ENCODE measurements at regions not wholly inside any gene's neighbourhood (a gene's known extent, or its start where the extent isn't known, plus 50 kb on each side); places are given as distances from the start of the nearest gene placed in this dataset.
A peak's percentile ranks its signal among the peaks of the same experiment; 100 is the strongest.

DNA sequence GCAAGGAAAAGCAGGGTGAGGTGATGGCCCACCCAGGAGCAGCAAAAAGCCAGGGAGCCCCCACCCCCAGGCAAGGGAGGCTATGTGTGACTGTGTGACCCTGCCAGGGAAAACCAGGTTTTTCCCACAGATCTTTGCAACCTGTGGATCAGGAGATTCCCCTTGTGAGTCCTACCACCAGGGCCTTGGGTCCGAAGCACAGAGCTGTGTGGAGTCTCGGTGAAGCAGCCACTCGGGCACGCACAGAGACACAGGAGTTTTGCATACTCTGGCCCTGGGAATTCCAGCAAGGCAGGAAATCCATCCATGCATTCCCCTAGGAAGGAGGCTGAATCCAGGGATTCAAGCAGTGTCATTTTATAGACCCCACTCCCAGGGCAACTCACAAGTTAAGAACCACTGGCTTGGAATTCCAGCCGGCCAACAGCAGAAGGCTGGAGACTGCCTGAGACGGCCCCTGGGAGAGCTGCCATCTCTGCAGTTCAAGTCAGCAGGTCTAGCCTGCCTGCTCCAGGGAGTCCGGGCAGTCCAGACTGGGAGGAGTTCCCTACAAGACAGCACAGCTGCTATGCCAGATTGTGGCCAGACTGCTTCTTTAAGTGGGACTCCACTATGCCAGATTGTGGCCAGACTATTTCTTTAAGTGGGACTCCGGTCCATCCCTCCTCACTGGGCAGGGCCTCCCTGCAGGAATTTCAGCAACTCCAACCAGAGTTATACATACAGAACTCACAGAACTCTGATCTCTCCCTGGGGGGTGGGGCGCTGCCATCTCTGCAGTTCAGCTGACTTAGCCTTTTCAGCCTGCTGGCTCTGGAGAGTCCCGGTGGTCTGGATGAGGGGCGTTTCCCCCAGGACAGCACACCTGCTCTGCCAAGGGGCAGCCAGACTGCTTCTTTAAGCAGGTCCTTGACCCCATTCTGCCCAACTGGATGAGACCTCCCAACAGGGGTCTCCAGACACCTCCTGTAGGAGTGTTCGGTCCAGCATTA is 85.1 kb upstream of the ADAD1 start:
- H3K4me3 ChIP-seq (replicated peaks in 1 of 2; ENCODE audit: low read depth in 2 of 2, low read length in 2 of 2), result no peak overlapping the region
- no peak for DNase-seq (ENCODE audit: low read depth in 2 of 2)
- TF ChIP-seq, protein P1, sequence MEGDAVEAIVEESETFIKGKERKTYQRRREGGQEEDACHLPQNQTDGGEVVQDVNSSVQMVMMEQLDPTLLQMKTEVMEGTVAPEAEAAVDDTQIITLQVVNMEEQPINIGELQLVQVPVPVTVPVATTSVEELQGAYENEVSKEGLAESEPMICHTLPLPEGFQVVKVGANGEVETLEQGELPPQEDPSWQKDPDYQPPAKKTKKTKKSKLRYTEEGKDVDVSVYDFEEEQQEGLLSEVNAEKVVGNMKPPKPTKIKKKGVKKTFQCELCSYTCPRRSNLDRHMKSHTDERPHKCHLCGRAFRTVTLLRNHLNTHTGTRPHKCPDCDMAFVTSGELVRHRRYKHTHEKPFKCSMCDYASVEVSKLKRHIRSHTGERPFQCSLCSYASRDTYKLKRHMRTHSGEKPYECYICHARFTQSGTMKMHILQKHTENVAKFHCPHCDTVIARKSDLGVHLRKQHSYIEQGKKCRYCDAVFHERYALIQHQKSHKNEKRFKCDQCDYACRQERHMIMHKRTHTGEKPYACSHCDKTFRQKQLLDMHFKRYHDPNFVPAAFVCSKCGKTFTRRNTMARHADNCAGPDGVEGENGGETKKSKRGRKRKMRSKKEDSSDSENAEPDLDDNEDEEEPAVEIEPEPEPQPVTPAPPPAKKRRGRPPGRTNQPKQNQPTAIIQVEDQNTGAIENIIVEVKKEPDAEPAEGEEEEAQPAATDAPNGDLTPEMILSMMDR (IDR thresholded peaks at IDR 0.05; ENCODE audit: low read depth, low read length), result no peak

DNA sequence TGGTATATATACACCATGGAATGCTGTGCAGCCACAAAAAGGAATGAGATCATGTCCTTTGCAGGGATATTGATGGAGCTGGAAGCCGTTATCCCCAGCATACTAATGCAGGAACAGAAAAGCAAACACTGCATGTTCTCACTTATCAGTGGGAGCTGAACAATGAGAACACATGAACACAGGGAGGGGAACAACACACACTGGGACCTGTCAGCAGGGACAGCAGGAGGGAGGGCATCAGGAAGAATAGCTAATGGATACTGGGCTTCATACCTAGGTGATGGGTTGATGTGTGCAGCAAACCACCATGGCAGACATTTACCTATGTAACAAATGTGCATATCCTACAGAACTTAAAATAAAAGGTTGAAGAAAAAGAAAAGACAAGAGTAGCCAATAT is 81.1 kb upstream of the ADAD1 start:
- H3K4me3 ChIP-seq (replicated peaks in 1 of 2; ENCODE audit: low read depth in 2 of 2, low read length in 2 of 2), result no peak overlapping the region
- TF ChIP-seq, protein P1 (IDR thresholded peaks at IDR 0.05; ENCODE audit: low read depth, low read length), result no peak
- DNase-seq (ENCODE audit: low read depth in 2 of 2), result no peak

DNA sequence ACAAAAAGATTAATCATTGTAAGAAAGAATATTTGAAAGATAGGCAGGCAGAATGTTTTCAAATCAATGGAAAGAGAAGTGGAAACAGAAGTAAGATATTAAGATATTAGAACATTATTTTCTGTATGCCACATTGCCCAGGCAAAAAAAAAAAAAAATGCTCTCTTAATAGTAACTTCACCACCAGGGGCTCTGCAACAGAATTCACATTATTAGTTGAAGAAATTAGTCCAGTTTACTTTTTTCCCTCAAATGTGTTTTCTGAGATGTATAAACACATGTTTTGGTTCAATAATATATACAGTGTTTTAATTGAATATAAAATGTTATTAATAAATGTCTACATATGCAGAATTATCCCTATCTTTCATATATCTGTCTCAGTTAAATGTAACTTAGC is 78.0 kb upstream of the ADAD1 start:
- TF ChIP-seq, protein P1 (IDR thresholded peaks at IDR 0.05; ENCODE audit: low read depth, low read length), result peak; percentile 37
- H3K4me3 ChIP-seq (replicated peaks in 1 of 2; ENCODE audit: low read depth in 2 of 2, low read length in 2 of 2), result no peak overlapping the region
- DNase-seq (ENCODE audit: low read depth in 2 of 2), result peak in 1 of 2 donors; percentile 5

DNA sequence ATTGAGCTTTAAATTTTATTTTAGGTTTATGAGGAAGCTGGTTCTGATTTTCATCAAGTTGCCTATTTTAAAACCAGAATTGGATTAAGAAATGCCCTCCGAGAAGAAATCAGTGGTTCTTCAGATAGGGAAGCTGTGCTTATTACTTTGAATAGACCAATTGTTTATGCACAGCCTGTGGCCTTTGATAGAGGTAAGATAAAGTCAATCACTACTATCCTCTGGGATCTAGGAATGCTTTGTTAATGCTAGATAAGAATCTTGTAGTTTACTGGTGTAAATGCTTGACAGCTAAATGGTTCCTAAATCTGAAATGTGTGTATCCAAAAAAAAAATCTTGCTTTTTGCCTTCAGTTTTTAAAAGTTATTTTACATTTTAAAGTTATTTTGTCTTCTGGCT is 73.0 kb upstream of the ADAD1 start:
- TF ChIP-seq, protein P1 (IDR thresholded peaks at IDR 0.05; ENCODE audit: low read depth, low read length), result no peak
- no peak for DNase-seq (ENCODE audit: low read depth in 2 of 2)
- H3K4me3 ChIP-seq (replicated peaks in 1 of 2; ENCODE audit: low read depth in 2 of 2, low read length in 2 of 2), result no peak overlapping the region

DNA sequence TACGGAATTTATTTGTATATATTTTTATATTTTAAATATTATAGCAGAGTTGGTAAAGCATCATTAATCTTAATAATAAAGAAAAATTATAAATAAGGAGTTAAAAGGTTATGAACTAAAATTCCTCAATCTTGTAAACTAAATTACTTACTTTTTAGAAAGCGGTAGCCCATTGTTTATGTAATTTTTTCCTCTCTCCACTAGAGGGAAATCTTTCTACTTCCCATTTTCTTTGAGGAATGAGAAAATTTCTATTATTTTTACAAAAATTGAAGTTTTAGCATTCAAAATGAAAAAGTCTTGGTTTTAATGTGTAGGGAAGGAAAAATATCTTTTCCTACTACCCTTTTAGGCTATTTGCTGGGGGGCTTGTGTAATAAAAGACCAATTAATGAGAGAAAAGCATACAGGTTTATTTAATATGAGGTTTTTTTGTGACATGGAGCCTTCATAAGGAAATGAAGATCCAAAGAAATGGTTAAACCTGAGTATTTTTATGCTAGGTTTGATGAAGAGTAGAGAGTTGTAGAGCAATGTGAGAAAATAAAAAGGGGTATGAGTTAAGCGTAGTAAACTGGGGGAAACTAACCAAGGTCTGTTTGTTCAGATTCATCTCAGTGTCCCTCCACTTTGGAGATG is 68.7 kb upstream of the ADAD1 start:
- TF ChIP-seq, protein P1 (IDR thresholded peaks at IDR 0.05; ENCODE audit: low read depth, low read length), result peak; percentile 47
- peak; percentile 31 to 37 for DNase-seq (ENCODE audit: low read depth in 2 of 2)
- no peak overlapping the region for H3K4me3 ChIP-seq (replicated peaks in 1 of 2; ENCODE audit: low read depth in 2 of 2, low read length in 2 of 2)

DNA sequence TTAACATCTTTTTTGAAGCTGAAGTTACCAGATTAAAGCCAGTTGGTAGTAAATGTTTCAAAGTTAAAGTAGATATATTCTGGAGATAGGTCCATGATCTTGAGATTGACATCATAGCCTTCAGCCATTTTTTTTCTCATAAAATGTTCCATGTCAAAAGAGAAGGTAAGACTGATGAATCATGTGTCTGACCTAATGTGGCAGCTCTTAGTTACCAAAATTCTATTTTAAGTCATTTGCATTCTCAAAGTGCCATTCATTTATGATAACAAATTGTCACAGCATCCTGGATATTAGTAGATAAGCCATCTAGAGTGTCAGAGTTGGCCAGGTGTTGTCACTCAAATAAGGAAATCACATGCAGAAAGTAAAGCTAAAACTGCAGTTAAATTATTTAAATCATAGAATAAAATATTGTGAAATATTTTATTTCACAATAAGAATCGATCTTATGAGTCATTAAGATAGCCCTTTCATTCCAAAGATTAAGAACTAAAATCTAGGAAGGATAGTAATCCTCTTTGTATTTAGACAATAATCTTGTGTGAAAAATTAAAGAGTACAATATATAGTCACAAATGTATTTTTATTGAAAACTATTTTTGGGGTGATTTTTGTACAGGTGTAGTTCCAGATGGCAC is 65.7 kb upstream of the ADAD1 start:
- TF ChIP-seq, protein P1 (IDR thresholded peaks at IDR 0.05; ENCODE audit: low read depth, low read length), result no peak
- H3K4me3 ChIP-seq (replicated peaks in 1 of 2; ENCODE audit: low read depth in 2 of 2, low read length in 2 of 2), result no peak overlapping the region
- peak in 1 of 2 donors; percentile 38 for DNase-seq (ENCODE audit: low read depth in 2 of 2)

All from cardiac fibroblast (primary cell).